ENCODE measurements at regions not wholly inside any gene's neighbourhood (a gene's known extent, or its start where the extent isn't known, plus 50 kb on each side); places are given as distances from the start of the nearest gene placed in this dataset.

GRCh38 chr6:100996409-100996808 lies 115.3 kb upstream of the ASCC3 start:
- H4K20me1 ChIP-seq (ENCODE audit: insufficient read depth, low read length, poor library complexity, severe bottlenecking), result no peaks in the 10 kb centered on the region
- no peaks in the 10 kb centered on the region for H3K9me2 ChIP-seq (replicated peaks; ENCODE audit: low read depth, low read length)
- H3K79me2 ChIP-seq (ENCODE audit: insufficient read depth, low read length), result no peaks in the 10 kb centered on the region
- no peak for TF ChIP-seq CTCF (conservative IDR thresholded peaks at IDR 0.05; ENCODE audit: low read length)
- TF ChIP-seq EZH2phosphoT487 (IDR thresholded peaks at IDR 0.05; ENCODE audit: borderline replicate concordance), result no peak
- no peak overlapping the region for H3K9ac ChIP-seq (ENCODE audit: low read depth, low read length, poor library complexity, severe bottlenecking)
- no peaks in the 10 kb centered on the region for H3K27me3 ChIP-seq (ENCODE audit: insufficient read depth, low read length, poor library complexity, severe bottlenecking)
- H3K4me1 ChIP-seq (ENCODE audit: insufficient read depth, low read length, poor library complexity, severe bottlenecking), result no peaks in the 10 kb centered on the region
- H3K4me2 ChIP-seq (ENCODE audit: low read depth, low read length, poor library complexity, severe bottlenecking), result no peak overlapping the region
- H2AFZ ChIP-seq (ENCODE audit: low read length), result no peak overlapping the region
- H3K36me3 ChIP-seq (ENCODE audit: insufficient read depth, low read length), result no peaks in the 10 kb centered on the region
- no peaks in the 10 kb centered on the region for H3K9me3 ChIP-seq (ENCODE audit: insufficient read depth, low read depth, low read length)
- no peak overlapping the region for H3K4me3 ChIP-seq (ENCODE audit: low read length, poor library complexity, severe bottlenecking)
- no peaks in the 10 kb centered on the region for H3F3A ChIP-seq (ENCODE audit: low read depth)

GRCh38 chr6:100998111-100998510 lies 117.0 kb upstream of the ASCC3 start:
- no peaks in the 10 kb centered on the region for H3K4me1 ChIP-seq (ENCODE audit: insufficient read depth, low read length, poor library complexity, severe bottlenecking)
- H3K79me2 ChIP-seq (ENCODE audit: insufficient read depth, low read length), result no peaks in the 10 kb centered on the region
- no peak overlapping the region for H3K4me2 ChIP-seq (ENCODE audit: low read depth, low read length, poor library complexity, severe bottlenecking)
- H4K20me1 ChIP-seq (ENCODE audit: insufficient read depth, low read length, poor library complexity, severe bottlenecking), result no peaks in the 10 kb centered on the region
- no peaks in the 10 kb centered on the region for H3K36me3 ChIP-seq (ENCODE audit: insufficient read depth, low read length)
- no peaks in the 10 kb centered on the region for H3K9me3 ChIP-seq (ENCODE audit: insufficient read depth, low read depth, low read length)
- no peak overlapping the region for H3K9ac ChIP-seq (ENCODE audit: low read depth, low read length, poor library complexity, severe bottlenecking)
- no peak overlapping the region for H3K4me3 ChIP-seq (ENCODE audit: low read length, poor library complexity, severe bottlenecking)
- TF ChIP-seq EZH2phosphoT487 (IDR thresholded peaks at IDR 0.05; ENCODE audit: borderline replicate concordance) (no peak), CTCF (conservative IDR thresholded peaks at IDR 0.05; ENCODE audit: low read length) (no peak)
- no peaks in the 10 kb centered on the region for H3K9me2 ChIP-seq (replicated peaks; ENCODE audit: low read depth, low read length)
- no peak overlapping the region for H2AFZ ChIP-seq (ENCODE audit: low read length)
- no peaks in the 10 kb centered on the region for H3K27me3 ChIP-seq (ENCODE audit: insufficient read depth, low read length, poor library complexity, severe bottlenecking)
- H3F3A ChIP-seq (ENCODE audit: low read depth), result no peaks in the 10 kb centered on the region

GRCh38 chr6:100999034-100999597 lies 118.0 kb upstream of the ASCC3 start:
- no peak overlapping the region for H2AFZ ChIP-seq (ENCODE audit: low read length)

More at GRCh38 chr6:100999034-100999597, 118.0 kb upstream of the ASCC3 start:
- Histone ChIP-seq H3K9me3 (ENCODE audit: insufficient read depth, low read depth, low read length) (no peaks in the 10 kb centered on the region), H3K4me1 (ENCODE audit: insufficient read depth, low read length, poor library complexity, severe bottlenecking) (no peaks in the 10 kb centered on the region), H3K36me3 (ENCODE audit: insufficient read depth, low read length) (no peaks in the 10 kb centered on the region), H3K4me2 (ENCODE audit: low read depth, low read length, poor library complexity, severe bottlenecking) (no peak overlapping the region), H3K9me2 (replicated peaks; ENCODE audit: low read depth, low read length) (no peaks in the 10 kb centered on the region), H3K9ac (ENCODE audit: low read depth, low read length, poor library complexity, severe bottlenecking) (no peak overlapping the region), H3K4me3 (ENCODE audit: low read length, poor library complexity, severe bottlenecking) (no peak overlapping the region), H4K20me1 (ENCODE audit: insufficient read depth, low read length, poor library complexity, severe bottlenecking) (no peaks in the 10 kb centered on the region), H3K27me3 (ENCODE audit: insufficient read depth, low read length, poor library complexity, severe bottlenecking) (no peaks in the 10 kb centered on the region), H3F3A (ENCODE audit: low read depth) (no peaks in the 10 kb centered on the region), H3K79me2 (ENCODE audit: insufficient read depth, low read length) (no peaks in the 10 kb centered on the region)
- no peak for TF ChIP-seq EZH2phosphoT487 (IDR thresholded peaks at IDR 0.05; ENCODE audit: borderline replicate concordance)
- no peak for TF ChIP-seq CTCF (conservative IDR thresholded peaks at IDR 0.05; ENCODE audit: low read length)

Data from Loucy (cell line).